K562 (cell line): ENCODE measurements at regions not wholly inside any gene's neighbourhood (a gene's known extent, or its start where the extent isn't known, plus 50 kb on each side); places are given as distances from the start of the nearest gene placed in this dataset.

ENCODE experiments used
- ZNF644 ChIP-seq: fragments of 200-800 bp; sonication (Bioruptor generic); IDR thresholded peaks from 2 replicates; pipeline ENCODE4 v1.6.1; 2016; ENCODE audit warnings: low read depth, missing genetic modification characterization, missing compliant biosample characterization

- no peak for TF ChIP-seq ZNF644
Measured at GRCh38 chr11:7849018-7849417, 52.3 kb upstream of the OR5P2 start (continued).
